Aorta (tissue), 5 donors: ENCODE measurements at regions not wholly inside any gene's neighbourhood (a gene's known extent, or its start where the extent isn't known, plus 50 kb on each side); places are given as distances from the start of the nearest gene placed in this dataset.

Experiments
- ATAC-seq: fragments of 200-7000 bp; cut with Tn5 transposase; one replicate; pipeline ENCODE4 v1.9.1; 2022; ENCODE audit warnings: moderate library complexity; ENCODE audit not compliant: low FRiP score
- DNase-seq, 2 donors: peaks; one replicate each; pipeline ENCODE4 v3.0.0-alpha.2; 2020
- H3K27ac ChIP-seq, 2 donors: one replicate each; pipeline ENCODE4 v1.5.1; 2013; ENCODE audit warnings: low read length in 2 of 2, mild to moderate bottlenecking in 2 of 2, moderate library complexity in 2 of 2, control low read depth in 1 of 2, inconsistent platforms in 1 of 2, low read depth in 1 of 2
- H3K27me3 ChIP-seq, 2 donors: one replicate each; pipeline ENCODE4 v1.6.1; 2013; ENCODE audit warnings: control low read depth in 1 of 2, low read length in 1 of 2, mild to moderate bottlenecking in 1 of 2, moderate library complexity in 1 of 2; ENCODE audit not compliant: insufficient read depth in 2 of 2, control insufficient read depth in 1 of 2
- H3K36me3 ChIP-seq, 2 donors: one replicate each; pipeline ENCODE4 v1.6.1; 2013; ENCODE audit warnings: control low read depth in 1 of 2, low read length in 1 of 2, mild to moderate bottlenecking in 1 of 2; ENCODE audit not compliant: insufficient read depth in 2 of 2, control insufficient read depth in 1 of 2
- H3K4me1 ChIP-seq, 2 donors: one replicate each; pipeline ENCODE4 v1.6.1; 2013; ENCODE audit warnings: low read length in 2 of 2, control low read depth in 1 of 2, mild to moderate bottlenecking in 1 of 2, moderate library complexity in 1 of 2; ENCODE audit not compliant: insufficient read depth in 2 of 2, control insufficient read depth in 1 of 2
- H3K4me3 ChIP-seq, 2 donors: one replicate each; pipeline ENCODE4 v1.5.1; 2013; ENCODE audit warnings: low read length in 2 of 2, control low read depth in 1 of 2, mild to moderate bottlenecking in 1 of 2
- H3K9me3 ChIP-seq: one replicate; pipeline ENCODE4 v1.6.1; 2013; ENCODE audit warnings: mild to moderate bottlenecking, low read length; ENCODE audit not compliant: control insufficient read depth
- WGBS, 2 donors: extraction: QIAGEN DNeasy Blood & Tissue Kit; methylation state at CpG; one replicate each; pipeline ENCODE4 v1.1.7; 2013; 5-methylcytosine and 5-hydroxymethylcytosine counted together
- intact Hi-C, 2 donors: fragments of 100-400 bp; cut with DNase I; formaldehyde crosslinking; loops; one replicate each; pipeline versions ENCODE4 v1.14.2 to v1.15.0; 2022
- donor health status: healthy with polysubstance abuse.
- donor health status: Bipolar disorder and iron deficiency.
- donor health status: DM: no; HTN: no; CAD: no.
- donor health status: DM: no; HTN: no; CAD: no.
- donor health status: DM: yes; HTN: yes; CAD: no.

- H3K9me3 ChIP-seq: no peaks in the 10 kb centered on the region
- no peaks in the 10 kb centered on the region for H3K36me3 ChIP-seq
- H3K4me1 ChIP-seq: no peaks in the 10 kb centered on the region
- H3K4me3 ChIP-seq: no peak overlapping the region
- DNase-seq (no peak), ATAC-seq (no peak)
- H3K27me3 ChIP-seq: no peaks in the 10 kb centered on the region
- H3K27ac ChIP-seq: no peak overlapping the region
- intact Hi-C loops: no loop called here
- WGBS, 2 donors: 89% methylated on average over 1 to 2 of the region's 2 CpGs
Observed at GRCh38 chr6:133004304-133004884, 190.0 kb downstream of the RPS12 start.

GRCh38 chr6:133012774-133013173 is 198.4 kb downstream of the RPS12 start:
- intact Hi-C loops: no loop called here
- DNase-seq: no peak
- H3K9me3 ChIP-seq: peaks cover 2% of the 10 kb centered on the region

GRCh38 chr6:133016631-133017030 is 202.3 kb downstream of the RPS12 start:
- H3K27ac ChIP-seq: no peak overlapping the region
- 8 to 11% methylated on average over 5 of the region's 5 CpGs for WGBS, 2 donors

More at GRCh38 chr6:133012774-133013173, 198.4 kb downstream of the RPS12 start:
- H3K4me3 ChIP-seq: no peak overlapping the region
- WGBS, 2 donors: 41 to 53% methylated on average over 1 of the region's 1 CpG
- no peak for ATAC-seq
- H3K36me3 ChIP-seq: no peaks in the 10 kb centered on the region
- no peaks in the 10 kb centered on the region for H3K4me1 ChIP-seq
- H3K27ac ChIP-seq: no peak overlapping the region
- H3K27me3 ChIP-seq: no peaks in the 10 kb centered on the region

GRCh38 chr6:133017581-133017980 is 203.2 kb downstream of the RPS12 start:
- no peak overlapping the region for H3K4me3 ChIP-seq
- H3K27ac ChIP-seq: no peak overlapping the region
- intact Hi-C loops: no loop called here
- peaks cover 2% of the 10 kb centered on the region for H3K9me3 ChIP-seq
- no peaks in the 10 kb centered on the region for H3K36me3 ChIP-seq
- no peaks in the 10 kb centered on the region for H3K4me1 ChIP-seq
- ATAC-seq: no peak
- no peak for DNase-seq
- no peaks in the 10 kb centered on the region for H3K27me3 ChIP-seq
- WGBS, 2 donors: 91% methylated on average over 5 of the region's 5 CpGs

More at GRCh38 chr6:133016631-133017030, 202.3 kb downstream of the RPS12 start:
- intact Hi-C loops: no loop called here
- Histone ChIP-seq H3K4me1 (no peaks in the 10 kb centered on the region), H3K36me3 (no peaks in the 10 kb centered on the region), H3K4me3 (no peak overlapping the region), H3K27me3 (no peaks in the 10 kb centered on the region), H3K9me3 (peaks cover 2% of the 10 kb centered on the region)
- DNase-seq (no peak), ATAC-seq (no peak)

GRCh38 chr6:133026705-133027104 is 212.3 kb downstream of the RPS12 start:
- Histone ChIP-seq H3K27me3 (no peaks in the 10 kb centered on the region), H3K27ac (no peak overlapping the region), H3K36me3 (no peaks in the 10 kb centered on the region), H3K4me3 (no peak overlapping the region), H3K4me1 (no peaks in the 10 kb centered on the region), H3K9me3 (peaks cover 2% of the 10 kb centered on the region)
- WGBS, 2 donors: 95 to 98% methylated on average over 2 of the region's 2 CpGs
- DNase-seq (no peak), ATAC-seq (no peak)
- intact Hi-C loops: no loop called here

GRCh38 chr6:133033263-133033662 is 207.9 kb upstream of the EYA4 start:
- intact Hi-C loops: no loop called here
- ATAC-seq: no peak
- WGBS, 2 donors: 90 to 92% methylated on average over 4 of the region's 4 CpGs

GRCh38 chr6:133034509-133035206 is 206.5 kb upstream of the EYA4 start:
- intact Hi-C loops: no loop called here
- ATAC-seq: no peak
- WGBS, 2 donors: 65 to 73% methylated on average over 8 of the region's 8 CpGs

More at GRCh38 chr6:133033263-133033662, 207.9 kb upstream of the EYA4 start:
- Histone ChIP-seq H3K36me3 (no peaks in the 10 kb centered on the region), H3K4me3 (no peak overlapping the region), H3K27ac (no peak overlapping the region), H3K9me3 (peaks cover 2% of the 10 kb centered on the region), H3K4me1 (no peaks in the 10 kb centered on the region), H3K27me3 (no peaks in the 10 kb centered on the region)
- no peak for DNase-seq

GRCh38 chr6:133040094-133040802 is 200.9 kb upstream of the EYA4 start:
- peaks cover 2% of the 10 kb centered on the region for H3K9me3 ChIP-seq
- intact Hi-C loops: no loop called here
- H3K36me3 ChIP-seq: no peaks in the 10 kb centered on the region
- no peak overlapping the region for H3K27ac ChIP-seq
- 54 to 63% methylated on average over 3 of the region's 3 CpGs for WGBS, 2 donors
- ATAC-seq (no peak), DNase-seq (no peak)
- H3K4me3 ChIP-seq: no peak overlapping the region
- H3K27me3 ChIP-seq: no peaks in the 10 kb centered on the region
- H3K4me1 ChIP-seq: no peaks in the 10 kb centered on the region

More at GRCh38 chr6:133034509-133035206, 206.5 kb upstream of the EYA4 start:
- H3K9me3 ChIP-seq: peaks cover 3% of the 10 kb centered on the region
- H3K4me1 ChIP-seq: no peaks in the 10 kb centered on the region
- no peak overlapping the region for H3K4me3 ChIP-seq
- DNase-seq: no peak
- H3K27me3 ChIP-seq: no peaks in the 10 kb centered on the region
- H3K27ac ChIP-seq: no peak overlapping the region
- no peaks in the 10 kb centered on the region for H3K36me3 ChIP-seq
